Middle frontal gyrus (tissue), 1 donor: ENCODE measurements at regions not wholly inside any gene's neighbourhood (a gene's known extent, or its start where the extent isn't known, plus 50 kb on each side); places are given as distances from the start of the nearest gene placed in this dataset.

Experiments
- DNase-seq: peaks from one replicate; pipeline ENCODE4 v3.0.0-alpha.2; 2015; ENCODE audit warnings: low spot score; ENCODE audit errors: extremely low spot score

- no peak for DNase-seq
These were observed 60.0 kb downstream of the NRN1 start for GRCh38 chr6:5946701-5947100.

GRCh38 chr6:5946181-5946580 is 60.5 kb downstream of the NRN1 start:
- no peak for DNase-seq

DNA sequence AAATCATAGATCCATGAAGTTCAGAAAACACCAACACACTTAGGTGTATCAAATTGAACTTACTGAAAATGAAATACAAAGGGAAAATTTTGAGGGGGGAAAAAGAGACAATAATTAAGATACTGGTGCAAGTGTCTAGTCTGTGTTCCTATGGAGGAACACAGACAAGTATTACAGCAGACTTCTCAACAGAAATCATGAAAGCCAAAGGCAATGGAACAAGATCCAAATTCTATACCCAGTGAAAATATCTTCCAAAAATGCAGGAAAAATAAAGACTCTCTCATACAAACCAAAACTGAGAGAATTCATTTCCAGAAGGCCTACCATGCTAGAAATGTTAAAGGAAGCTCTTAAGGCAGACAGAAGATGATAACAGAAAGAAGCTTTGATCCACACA is 63.1 kb downstream of the NRN1 start:
- DNase-seq, result no peak

- DNase-seq, result no peak
These were observed 64.1 kb downstream of the NRN1 start for GRCh38 chr6:5942591-5942990.

DNA sequence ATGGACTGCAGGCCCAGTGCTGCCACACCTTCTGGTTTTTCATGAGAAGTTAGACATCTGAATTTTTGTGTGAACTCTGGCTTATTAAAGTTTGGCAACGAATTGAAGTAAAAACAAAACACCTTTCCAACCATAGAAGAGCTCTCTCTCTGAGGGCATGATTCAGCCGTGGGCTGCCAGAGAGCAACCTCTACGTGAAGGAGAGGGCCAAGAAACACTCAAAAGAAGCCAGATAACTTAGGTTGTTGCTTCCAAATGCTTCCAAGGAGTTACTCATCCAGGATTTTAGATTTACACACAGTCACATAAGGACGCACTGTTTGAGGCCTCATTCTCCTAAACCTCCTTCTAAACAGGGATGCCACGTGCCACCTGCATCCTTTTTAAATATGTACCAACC is 65.5 kb downstream of the NRN1 start:
- DNase-seq, result no peak

DNA sequence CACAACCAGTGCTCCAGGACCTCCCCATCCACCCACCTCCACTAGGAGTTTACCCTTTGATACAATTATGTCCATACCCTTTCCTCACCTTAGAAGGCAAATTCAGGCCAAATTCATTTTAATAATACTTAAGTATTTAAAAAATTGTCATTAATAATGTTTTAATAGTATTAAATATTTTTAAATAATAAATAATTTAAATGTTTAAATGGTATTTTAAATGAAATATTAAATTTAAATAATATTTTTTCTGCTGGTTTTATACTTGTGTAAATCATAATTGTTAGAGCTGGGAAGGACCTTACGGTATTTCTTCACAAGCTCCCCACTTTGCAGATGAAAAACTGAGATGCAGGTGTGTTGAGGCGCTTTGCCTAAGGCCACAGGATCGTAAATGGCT is 67.8 kb downstream of the NRN1 start:
- no peak for DNase-seq

DNA sequence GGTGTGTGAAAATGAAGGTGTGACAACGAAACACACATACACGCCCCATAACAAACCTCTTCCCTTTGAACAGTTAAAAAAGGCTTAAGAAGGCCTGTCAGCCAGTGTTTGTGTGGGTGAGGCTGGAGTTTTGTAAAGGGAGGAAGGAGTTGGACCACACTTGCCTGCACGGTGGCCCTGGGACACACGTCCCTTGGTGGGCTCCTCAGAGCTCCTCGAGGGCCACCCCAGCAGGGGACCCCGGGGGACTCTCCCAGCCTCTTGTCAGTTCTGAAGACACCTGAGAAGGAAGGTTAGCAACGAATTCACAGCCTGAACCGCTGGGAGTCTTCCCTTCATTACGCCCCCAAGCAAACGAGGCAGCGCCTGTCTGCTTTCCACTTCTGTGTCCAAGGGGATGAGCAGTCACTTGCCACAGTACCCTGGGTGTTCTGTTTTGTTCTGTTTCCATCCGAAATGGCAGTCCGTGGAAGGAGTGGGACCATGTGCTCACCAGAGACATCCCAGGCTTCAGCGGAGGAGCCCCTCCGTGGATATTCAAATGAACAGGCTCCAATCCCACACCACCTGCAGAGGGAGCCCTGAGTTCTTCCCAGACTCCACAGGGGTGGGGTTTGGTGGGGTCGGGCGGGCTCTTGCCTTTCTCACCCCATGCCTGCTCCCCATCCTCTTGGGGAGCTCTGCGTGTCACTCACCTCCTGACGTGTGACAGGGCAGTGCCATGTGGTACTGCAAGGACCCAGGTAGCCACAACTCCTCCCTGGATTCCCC is 68.6 kb downstream of the NRN1 start:
- no peak for DNase-seq

GRCh38 chr6:5937169-5937909 is 69.4 kb downstream of the NRN1 start:
- no peak for DNase-seq

- no peak for DNase-seq
These were observed 70.1 kb downstream of the NRN1 start for GRCh38 chr6:5936631-5937030.

GRCh38 chr6:5936140-5936539 is 70.6 kb downstream of the NRN1 start:
- no peak for DNase-seq

DNA sequence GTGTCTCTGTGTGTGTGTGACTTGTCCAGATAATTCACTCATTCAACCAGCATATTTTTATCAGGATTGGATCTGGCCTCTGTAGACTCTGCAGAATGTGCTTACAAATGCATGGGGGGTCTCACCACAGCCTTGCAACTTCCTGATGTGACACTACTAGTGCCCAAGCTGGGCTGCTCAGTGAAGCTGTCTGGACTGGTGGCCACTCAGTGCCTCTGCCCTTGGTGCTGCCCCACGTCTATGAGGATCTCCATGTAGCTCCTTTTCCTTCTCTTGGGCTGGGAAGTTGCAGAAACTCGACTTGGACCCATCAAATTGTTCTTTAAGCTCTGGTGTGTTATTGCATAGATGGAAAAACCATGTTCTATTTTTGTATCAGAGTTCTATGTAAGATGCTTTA is 75.8 kb downstream of the NRN1 start:
- no peak for DNase-seq

DNA sequence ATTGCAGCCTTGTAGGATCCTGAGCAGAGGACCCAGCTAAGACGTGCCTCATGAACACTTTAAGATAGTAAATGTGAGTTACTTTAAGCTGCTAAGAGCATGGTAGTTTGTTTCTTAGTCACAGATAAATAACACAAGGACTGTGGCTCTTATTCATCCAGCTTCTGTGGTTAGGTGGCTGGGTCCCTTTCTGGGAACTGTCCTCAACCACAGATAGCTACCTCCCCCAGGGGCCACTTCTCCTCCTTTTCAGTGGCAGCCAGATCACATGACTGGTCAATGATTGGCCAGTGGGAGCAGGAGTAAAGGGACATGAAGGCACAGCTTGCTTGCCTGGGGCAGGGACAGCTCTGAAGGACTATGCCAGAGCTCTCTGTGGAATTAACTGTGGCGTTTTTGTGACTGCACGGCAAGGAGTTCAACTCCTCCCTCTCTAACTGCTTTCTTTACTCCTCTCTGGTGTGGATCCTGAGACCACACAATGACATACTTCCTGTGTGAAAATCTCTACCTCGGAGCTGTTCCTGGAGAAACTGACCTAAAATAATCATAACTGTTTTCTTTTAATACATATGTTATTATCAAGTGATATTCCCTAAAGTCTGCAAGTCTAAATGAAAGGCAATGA is 76.5 kb downstream of the NRN1 start:
- no peak for DNase-seq

GRCh38 chr6:5923840-5924239 is 82.9 kb downstream of the NRN1 start:
- no peak for DNase-seq

- DNase-seq, result no peak
These were observed 84.5 kb downstream of the NRN1 start for GRCh38 chr6:5922230-5922629.

GRCh38 chr6:5909721-5910120 is 97.0 kb downstream of the NRN1 start:
- no peak for DNase-seq

GRCh38 chr6:5906842-5907241 is 99.9 kb downstream of the NRN1 start:
- no peak for DNase-seq

GRCh38 chr6:5906340-5906670 is 100.4 kb downstream of the NRN1 start:
- no peak for DNase-seq

- DNase-seq, result peak; percentile 61
These were observed 101.0 kb downstream of the NRN1 start for GRCh38 chr6:5905431-5906339.

GRCh38 chr6:5904532-5904931 is 102.2 kb downstream of the NRN1 start:
- no peak for DNase-seq

GRCh38 chr6:5899216-5900045 is 107.3 kb downstream of the NRN1 start:
- DNase-seq, result no peak

DNA sequence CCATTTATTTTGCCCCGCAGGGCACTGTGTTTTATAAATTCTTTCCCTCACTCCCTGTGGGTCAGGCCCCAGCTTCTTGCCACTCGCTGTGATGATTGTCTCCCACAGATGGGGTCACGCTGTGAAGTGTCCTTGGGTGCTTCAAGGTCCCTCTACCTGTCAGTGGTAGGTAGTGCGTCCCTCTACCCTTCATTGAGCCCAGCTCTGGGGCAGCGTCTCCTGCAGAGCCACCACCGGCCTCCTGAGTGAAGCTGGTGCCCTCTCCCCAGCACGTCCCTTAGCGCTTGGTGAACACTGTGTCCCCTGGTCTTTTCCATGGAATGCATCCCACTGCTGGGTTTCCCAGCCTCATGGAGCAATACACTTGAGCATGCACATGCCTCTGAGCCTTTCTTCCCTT is 108.2 kb downstream of the NRN1 start:
- DNase-seq, result no peak
